ENCODE measurements at regions not wholly inside any gene's neighbourhood (a gene's known extent, or its start where the extent isn't known, plus 50 kb on each side); places are given as distances from the start of the nearest gene placed in this dataset.

DNA sequence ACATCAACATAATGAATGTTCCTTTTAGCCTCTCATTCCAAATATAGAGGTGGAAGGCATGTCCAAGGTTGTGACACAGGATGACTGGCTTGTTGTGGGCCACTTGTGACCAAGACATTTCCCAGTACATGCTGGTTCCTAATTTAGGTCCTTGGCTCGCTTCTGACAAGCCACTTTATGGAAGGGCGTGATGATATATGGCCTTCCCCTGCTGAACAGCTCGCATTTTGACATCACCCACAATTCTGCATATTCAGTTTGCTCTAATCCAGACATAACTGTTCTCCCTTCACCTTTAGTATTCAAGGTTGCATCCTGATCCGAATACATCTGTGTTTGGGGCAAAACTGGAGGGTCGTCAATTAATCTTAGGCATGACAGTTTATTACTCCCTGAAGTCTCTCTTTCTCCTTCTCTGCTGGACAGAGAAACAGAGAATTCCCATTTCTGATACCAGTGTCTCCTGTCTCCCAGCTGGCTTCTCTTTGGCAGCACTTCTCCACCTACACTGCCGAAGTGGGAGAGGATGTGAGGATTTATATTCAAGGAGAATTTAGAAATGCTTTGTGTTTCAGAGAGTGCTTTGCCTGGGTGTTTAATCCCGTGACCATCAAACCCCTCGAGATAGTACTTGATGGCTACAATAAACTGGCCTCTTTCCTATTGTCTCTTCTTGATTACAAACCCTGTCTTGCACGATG, 815.5 kb upstream of the RBFOX1 start:
- no peak for DNase-seq (ENCODE audit: low read depth, low spot score)

DNA sequence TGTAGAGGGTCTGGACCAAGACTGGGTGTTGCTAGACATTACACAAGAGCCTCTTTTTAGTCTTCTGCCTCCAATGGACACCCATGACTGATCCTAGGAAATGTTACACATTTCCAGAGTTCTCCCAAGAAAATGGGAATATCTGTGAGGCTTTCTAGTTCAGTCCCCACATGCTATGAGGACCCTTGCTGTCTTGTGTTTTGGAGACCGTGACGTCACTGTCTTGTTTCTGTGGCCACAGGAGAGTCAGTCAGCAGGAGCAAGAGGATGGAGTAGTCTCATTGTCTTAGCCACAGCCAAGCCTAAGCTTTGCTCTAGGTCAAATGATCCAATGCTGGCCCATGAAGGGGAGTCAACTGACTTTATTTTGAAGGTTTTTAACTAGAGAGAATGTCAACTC, 820.1 kb upstream of the RBFOX1 start:
- no peak for DNase-seq (ENCODE audit: low read depth, low spot score)

DNA sequence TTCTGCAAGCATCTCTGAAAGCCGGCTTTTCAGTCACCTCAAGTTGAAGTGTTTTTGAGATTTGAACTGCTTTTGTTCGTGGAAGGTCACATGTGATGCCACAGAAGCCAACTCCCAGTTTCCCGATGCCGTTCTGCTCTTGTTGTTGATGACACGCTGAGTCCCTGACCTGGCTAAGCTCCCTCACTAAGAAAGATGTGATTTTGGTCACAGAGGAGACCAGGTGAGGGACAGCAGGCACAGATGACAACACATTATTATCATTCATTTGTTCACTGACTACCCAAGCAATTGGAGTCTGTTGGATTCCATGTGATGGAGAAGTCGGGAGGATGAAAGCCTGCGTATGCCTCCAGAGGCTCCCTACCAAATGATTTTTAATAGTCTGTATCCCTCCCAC, 822.4 kb upstream of the RBFOX1 start:
- DNase-seq (ENCODE audit: low read depth, low spot score): no peak

DNA sequence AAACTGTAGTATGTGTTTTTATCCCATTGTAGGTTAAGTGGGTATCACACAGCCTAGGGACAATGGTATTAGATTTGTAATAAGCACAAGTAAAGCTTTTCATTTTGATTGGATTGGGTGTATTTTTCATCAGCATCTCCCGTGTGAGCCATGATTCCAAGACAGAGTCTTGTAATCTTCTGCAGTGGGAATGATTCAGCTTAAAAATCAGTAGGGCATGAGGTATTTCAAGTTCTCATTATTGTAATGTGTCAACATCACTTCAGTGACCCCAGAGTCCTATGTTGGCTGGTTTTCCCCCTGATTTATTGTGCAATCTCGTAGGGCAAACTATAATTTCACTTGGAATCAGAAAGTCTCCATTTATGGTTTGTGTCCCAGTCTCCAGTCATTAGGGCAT, 833.2 kb upstream of the RBFOX1 start:
- DNase-seq (ENCODE audit: low read depth, low spot score): no peak

DNA sequence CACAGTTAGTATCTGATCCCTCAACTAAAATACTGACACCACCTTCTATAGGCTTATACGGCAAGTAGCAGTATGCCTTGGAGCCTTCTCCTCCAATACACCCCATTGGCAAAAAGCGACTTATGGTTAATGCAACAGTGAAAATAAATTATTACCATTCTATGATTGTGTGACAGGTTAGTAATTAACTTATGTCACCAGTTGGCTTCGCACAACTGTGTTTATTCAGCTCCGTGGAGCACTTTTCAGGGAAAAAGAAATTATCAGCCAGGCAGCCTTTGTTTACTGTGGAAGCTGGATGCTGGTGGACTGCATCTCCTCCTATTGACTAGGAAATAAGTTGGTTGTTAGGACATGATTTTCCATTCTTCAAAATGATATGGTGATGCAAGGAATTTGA, 833.8 kb upstream of the RBFOX1 start:
- no peak for DNase-seq (ENCODE audit: low read depth, low spot score)

DNA sequence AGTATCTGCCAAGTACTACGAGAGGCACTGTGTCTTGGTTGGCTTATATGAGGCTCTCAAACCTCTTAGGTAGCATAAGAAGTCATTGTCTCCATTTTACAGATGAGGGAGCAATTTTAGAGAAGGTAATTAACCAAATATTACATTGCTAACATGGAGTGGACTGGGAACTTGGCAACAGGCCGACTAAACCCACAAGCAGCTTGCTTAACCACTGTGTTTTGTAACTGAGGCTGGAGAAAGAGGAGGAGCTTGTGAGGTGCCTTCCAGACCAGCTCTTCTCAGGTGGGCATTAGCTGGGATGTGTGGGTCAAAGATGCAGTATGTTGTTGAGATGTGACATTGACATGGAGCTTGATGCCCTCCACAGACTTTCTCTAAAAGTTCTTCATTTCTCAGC, 835.6 kb upstream of the RBFOX1 start:
- no peak for DNase-seq (ENCODE audit: low read depth, low spot score)

DNA sequence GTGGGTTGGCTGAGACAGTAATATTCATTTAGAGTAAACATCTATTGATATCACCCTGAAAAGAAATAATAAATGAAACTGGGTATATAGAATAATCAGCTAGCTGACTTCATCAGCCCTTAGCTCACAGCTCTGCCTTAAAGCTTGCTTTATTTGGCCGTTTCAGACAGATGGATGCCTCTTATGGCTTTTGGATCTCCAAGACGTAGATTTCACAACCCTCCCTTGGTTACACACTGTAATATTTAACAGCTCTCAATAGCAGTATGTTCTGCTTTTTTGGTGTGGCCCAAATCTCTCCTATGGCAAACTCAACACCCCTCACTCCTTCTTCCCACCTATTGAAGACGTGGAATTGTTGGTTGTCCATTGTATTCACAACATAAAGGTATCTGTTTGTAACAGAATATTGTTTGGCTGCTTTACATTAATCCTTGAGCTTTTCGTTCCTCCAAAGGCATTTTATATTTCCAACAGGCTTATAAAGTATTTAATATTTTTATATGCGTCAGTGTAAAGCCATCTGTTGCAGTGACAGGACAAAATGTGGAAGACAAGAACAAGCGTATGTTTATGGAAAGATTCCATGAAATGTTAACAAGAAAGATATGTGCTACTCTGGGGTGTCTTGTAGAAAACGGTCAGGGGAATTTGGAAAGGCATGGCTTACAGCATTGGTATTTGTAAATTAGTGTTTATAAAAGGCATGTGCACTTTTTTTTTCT, 837.0 kb upstream of the RBFOX1 start:
- no peak for DNase-seq (ENCODE audit: low read depth, low spot score)

DNA sequence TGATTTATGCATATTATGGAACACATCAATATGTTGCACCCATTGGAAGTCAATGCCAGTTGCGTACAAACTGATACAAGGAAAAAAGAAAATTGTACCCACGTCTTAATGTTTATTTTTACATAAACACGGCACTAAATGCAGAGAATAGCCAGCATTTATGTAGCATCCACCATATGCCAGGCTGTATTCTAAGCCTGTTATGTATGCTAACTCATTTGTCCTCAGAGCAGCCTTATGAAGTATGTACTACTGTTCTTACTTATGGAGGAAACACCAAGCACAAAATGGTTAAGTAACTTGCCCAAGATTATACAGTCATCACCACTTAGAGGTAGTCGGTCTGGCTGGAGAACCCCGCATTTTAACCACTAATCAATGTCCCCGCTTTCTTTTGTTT, 837.9 kb upstream of the RBFOX1 start:
- no peak for DNase-seq (ENCODE audit: low read depth, low spot score)

DNA sequence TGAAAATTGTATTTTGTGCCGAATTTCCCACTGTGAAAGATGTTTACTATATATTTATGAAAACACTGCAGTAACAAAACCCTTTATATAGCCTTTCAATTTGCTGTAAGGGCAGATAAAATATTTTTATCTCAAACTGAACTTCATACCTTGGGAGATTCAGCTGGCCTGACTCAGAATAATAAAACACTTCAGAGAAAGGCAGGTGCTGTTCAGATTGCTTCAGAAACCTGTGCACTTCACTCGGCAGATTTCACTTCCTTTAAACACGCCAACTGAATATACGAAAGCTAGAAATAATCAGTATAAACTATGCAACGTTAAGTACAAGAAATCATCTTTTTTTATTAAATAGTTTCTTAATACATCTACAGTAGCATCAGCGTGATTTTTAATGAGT, 839.1 kb upstream of the RBFOX1 start:
- no peak for DNase-seq (ENCODE audit: low read depth, low spot score)

DNA sequence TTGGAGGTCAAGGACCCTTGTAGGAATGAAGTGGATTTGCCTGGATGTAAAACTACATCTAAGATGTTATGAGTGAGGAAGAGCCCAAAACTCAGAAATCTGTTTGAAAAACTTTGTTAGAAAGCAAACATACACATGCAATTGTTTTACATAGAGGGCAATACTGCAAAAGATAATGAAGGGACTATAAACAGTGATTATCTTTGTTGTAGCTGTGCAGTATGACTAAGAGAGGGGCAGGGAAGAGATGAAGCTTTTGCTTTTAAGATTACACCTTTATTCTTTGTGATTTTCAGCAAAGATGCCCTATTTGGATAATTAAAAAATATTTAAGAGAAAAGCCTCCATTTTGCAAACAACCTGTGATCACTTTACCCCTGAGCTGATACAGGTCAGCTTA, 839.9 kb upstream of the RBFOX1 start:
- DNase-seq (ENCODE audit: low read depth, low spot score): no peak

DNA sequence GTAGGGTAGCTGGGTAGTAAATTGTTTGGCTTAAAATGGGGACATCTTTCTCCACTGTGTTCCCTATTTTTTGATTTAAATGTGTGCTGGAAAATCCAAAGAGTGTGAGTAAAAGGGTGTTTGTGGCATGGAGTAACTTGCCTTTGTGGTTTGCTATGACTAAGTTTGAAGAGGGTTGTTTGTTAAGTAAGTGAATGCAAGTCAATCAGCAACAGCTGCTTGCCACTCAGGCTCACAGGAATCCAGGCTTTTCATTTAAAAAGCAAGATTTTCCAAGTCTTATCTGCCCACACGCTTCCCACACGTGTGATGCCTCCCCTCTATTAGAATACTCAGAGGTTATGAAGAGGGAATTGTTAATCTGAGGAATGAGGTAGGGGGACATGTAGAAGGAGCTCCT, 847.7 kb upstream of the RBFOX1 start:
- DNase-seq (ENCODE audit: low read depth, low spot score): no peak

DNA sequence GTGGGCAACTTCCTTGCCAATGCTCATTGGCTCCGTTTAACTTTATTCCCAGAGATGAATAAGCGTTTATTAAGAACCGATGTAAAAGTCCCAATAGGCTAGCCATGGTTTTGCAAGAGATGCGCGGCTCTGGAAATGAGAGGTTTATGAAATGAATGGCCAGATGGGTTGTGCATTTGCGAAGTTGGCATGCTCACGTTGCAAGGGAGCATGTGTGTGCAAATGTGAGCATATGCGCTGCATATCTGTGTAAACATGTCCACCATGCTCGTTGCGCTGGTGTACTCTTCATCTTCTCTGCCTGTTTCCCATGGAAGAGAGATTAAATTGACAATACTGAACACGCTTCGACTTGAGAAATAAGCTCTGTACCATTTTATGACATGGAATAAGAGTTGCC, 848.6 kb upstream of the RBFOX1 start:
- no peak for DNase-seq (ENCODE audit: low read depth, low spot score)

DNA sequence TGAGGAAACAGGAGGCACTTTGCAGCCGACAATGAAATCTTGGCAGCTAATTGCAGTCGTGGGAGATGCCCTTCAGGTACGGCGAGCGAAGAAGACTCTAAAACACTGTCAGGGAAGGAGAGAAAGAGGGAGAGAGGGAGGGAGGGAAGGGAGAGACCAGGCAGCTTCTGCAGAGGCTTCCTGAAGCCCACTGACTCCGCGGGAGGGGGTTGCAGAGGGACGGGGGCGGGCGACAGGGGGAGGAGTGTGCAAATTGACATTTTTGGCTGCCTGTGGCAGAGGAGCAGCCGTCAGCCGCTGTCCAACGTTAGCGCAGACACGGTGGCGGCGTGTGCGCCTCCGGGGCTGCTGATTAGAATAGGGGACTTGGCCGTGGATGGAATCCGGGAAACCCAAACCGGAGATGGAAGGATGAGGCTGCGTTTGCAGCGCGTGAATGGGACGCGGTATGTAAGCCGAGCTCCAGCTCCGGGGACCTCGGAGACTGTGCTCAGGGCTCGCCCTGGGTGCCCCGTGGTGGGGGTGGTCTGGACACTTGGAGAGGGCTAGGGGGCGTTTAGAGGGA, 849.1 kb upstream of the RBFOX1 start:
- no peak for DNase-seq (ENCODE audit: low read depth, low spot score)

DNA sequence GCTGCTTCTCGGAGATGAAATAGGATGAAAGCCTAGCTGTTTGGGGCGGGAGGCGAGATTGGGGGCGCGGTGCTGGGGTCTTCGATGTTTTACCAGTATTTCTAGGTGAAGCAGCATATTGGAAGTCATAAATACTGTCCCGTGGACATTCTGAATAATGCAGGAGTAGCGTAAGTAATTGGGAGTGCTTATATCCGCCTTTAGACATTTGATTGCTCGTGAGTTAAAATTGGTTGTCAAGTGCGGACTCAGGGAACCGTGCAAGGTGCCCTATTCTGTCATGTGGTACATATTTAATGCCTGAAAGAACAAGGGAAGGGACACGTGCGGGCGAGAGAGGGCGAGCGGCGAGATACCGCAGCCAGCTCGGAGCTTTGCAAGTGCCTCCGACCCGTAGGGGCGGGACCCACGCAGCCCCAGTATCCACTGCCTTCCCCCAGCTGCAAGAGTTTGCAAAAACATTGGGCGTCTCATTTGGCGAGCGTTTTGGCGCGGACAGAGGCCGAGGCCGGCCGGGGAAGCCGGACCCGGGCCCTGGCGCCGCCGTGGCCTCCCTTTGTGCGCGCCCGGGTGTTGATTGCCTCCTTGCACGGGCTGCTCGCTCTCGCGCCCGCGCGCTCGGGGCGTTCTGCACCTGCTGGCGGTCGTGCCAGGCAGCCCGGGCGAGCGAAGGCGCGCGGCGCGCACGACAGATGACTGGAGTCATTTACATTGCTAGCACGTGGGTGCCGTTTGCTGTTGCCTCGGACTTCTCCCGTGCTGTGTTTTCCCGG, 849.8 kb upstream of the RBFOX1 start:
- DNase-seq (ENCODE audit: low read depth, low spot score): no peak

DNA sequence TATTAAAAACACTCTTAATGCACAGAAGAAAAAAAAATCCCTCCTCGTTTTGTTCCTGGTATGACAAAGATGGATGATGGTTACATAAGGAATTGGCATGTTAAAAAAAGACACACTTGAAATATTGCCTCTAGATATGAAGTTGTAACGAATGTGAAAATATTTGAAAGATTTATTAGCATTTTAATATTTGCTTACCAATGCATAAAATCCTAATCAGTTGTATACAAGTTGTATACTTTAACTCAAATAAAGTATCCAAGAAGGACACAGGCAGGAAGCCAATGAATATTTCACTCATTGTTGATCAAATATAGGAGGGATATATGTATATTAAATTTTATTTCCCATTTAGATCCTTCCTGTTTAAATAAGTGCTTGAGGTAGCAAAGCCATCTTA, 850.8 kb upstream of the RBFOX1 start:
- DNase-seq (ENCODE audit: low read depth, low spot score): no peak

DNA sequence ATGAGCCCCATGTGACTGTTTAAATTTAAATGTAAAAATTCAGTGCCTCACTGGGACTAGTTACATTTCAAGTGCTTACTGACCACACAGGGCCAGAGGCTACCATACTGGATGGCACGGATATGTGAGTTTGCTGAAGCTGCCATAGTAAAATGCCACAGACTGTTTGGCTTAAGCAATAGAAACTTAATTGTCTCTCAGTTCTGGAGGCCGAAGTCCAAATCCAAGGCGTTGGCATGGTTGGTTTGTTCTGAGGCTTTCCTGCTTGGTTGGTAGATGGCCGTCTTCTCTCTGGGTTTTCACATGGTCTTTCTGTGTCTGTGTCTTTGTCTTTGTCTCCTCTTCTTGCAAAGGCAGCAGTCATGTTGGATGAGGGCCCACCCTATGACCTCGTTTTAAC, 878.9 kb upstream of the RBFOX1 start:
- no peak for DNase-seq (ENCODE audit: low read depth, low spot score)

DNA sequence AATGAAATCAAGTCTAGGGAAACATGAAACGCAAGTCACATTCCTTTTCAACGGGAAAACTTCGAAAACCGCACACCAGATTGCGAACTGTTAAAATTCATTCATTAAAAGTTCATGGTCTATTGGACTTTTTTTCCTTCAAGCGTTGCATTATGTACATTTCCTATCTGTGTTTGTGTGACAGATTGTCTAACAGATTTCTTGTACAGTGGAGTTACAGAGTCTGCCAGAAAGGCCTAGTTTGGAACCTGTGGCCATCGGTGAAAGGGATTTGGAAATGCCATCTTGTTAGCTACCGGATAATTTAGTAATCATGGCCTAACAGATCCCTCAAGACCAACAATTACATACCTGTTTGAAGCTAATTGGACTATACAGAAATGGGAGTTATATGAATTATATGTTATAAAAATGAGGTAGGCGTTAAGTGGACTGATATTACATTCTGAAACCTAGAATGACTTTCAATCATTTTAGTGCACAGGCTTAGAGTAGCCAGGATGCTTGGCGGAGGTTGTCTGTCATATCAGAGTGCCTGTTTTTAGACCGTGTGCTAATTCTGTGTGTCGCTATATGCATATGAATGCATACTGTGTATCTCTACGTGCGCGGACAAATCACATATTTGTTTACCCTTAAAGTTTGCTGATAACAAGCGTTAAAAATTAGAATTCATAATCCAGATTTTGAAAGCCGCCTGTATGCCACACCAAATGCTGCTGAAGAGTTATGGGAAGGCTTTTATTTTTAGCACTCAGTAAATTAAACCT, 885.4 kb upstream of the RBFOX1 start:
- DNase-seq (ENCODE audit: low read depth, low spot score): no peak

DNA sequence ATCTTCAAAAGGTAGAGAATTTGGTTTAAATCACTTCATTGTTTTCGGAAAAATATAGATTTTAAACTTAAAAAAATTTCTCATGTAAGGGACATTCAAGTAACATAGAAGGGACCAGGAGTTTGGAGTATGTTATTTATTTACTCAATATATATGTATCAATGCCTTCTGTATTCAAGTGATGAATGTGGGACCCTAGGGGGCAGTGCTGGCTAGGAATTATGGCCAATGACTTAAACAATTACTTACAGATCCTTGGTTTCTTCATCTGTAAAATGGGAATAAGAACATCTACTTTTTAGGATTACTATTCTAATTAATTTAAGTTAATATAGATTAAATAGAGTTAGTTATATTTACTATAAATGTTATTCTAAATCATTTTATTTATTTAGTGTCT, 886.3 kb upstream of the RBFOX1 start:
- DNase-seq (ENCODE audit: low read depth, low spot score): no peak

DNA sequence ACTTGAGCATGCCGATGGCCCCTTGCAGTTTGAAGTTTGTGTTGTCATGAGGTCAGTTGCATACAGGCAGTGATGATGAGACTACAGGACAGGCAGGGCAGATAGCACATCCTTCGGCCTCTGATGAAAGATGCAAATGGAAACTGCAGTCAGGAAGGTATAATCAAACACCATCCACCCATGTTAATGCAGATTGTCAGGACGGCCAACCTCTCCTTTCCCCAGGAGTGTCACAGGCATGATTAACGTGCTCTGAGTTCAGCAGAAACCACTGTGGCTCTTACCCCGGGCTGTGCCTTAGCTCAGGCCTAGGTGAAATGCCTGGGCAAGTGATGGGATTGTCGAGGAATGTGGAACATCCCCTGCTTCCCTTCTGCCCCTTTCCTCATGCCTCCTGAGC, 893.5 kb upstream of the RBFOX1 start:
- no peak for DNase-seq (ENCODE audit: low read depth, low spot score)

DNA sequence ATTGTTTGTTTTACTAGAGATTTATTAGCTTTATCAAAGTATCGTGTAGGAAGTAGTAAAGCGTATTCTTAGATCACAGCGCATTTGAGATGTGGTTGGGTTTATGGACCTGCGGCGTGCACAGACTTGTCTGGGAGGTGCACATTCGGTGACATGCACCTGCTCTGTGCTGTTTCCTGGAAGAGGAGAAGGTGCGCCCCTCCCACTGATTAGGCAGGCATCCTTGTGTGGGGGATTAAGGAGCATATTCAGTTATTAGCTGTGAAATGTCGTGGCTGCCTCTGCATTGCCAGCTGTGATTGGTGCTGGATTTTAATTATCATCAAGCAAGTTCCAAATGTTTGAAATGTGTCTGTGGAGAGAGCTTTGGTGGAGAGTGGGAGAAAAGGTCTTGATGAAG, 903.8 kb upstream of the RBFOX1 start:
- no peak for DNase-seq (ENCODE audit: low read depth, low spot score)

DNA sequence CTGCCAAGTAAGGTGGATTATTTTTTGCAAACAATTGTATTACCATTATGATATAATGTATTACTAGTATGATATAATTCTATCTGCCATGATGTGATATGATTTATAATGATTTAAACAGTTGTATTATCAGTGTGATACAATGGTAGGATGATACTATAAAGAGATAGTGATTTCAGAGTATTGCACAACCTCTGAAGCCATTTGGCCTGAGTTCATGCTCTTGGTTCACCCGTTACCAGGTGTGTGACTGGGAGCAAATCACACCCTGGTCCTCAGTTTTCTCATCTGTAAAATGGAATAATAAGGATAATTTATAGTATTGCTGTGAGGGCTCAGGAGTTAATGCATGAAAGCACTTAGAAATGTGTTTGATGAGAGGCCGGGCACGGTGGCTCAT, 905.0 kb upstream of the RBFOX1 start:
- no peak for DNase-seq (ENCODE audit: low read depth, low spot score)

DNA sequence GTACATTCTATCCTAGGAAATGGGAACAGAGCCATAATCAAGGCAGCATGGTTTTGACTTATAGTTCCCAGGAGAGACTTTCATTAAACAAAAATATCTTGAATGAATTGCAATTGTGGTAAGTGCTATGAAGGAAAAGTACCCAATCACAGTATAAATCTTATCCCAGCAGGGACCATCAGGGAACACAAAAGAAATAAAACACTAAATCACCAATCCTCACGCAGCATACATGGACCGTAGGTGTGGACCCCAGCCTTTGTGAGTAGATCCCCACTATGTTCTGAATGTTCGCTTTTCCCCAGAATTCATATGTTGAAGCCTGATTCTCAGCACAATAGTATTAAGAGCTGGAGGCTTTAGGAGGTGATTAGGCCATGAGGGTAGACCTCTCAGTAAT, 925.0 kb upstream of the RBFOX1 start:
- no peak for DNase-seq (ENCODE audit: low read depth, low spot score)

Measured in smooth muscle cell of the brain vasculature (primary cell).